ENCODE measurements at regions not wholly inside any gene's neighbourhood (a gene's known extent, or its start where the extent isn't known, plus 50 kb on each side); places are given as distances from the start of the nearest gene placed in this dataset.

GRCh38 chr15:38724827-38725226 is 160.2 kb upstream of the RASGRP1 start:
- no peak overlapping the region for H2AFZ ChIP-seq (ENCODE audit: low read depth, low read length, severe bottlenecking)
- no peaks in the 10 kb centered on the region for H3F3A ChIP-seq (ENCODE audit: insufficient read depth)
- H3K9ac ChIP-seq (ENCODE audit: low read length): no peak overlapping the region
- no peak overlapping the region for H3K4me2 ChIP-seq (ENCODE audit: low read depth, low read length, poor library complexity, severe bottlenecking)
- H3K27ac ChIP-seq (ENCODE audit: low read depth, low read length): no peak overlapping the region
- no peak overlapping the region for H3K4me3 ChIP-seq (ENCODE audit: insufficient read depth, low read length, poor library complexity, severe bottlenecking)
- no peaks in the 10 kb centered on the region for H3K79me2 ChIP-seq (ENCODE audit: insufficient read depth, low read length)
- no peaks in the 10 kb centered on the region for H3K9me2 ChIP-seq (replicated peaks; ENCODE audit: insufficient read depth, low read length)
- TF ChIP-seq EZH2phosphoT487 (conservative IDR thresholded peaks at IDR 0.05; ENCODE audit: low read length) (no peak), CTCF (IDR thresholded peaks at IDR 0.05; ENCODE audit: insufficient read depth, low read length, poor library complexity, severe bottlenecking) (no peak)
- no peaks in the 10 kb centered on the region for H3K27me3 ChIP-seq (ENCODE audit: low read length)
- H4K20me1 ChIP-seq (ENCODE audit: low read depth, low read length): no peaks in the 10 kb centered on the region
- H3K36me3 ChIP-seq (ENCODE audit: low read length): no peaks in the 10 kb centered on the region
- no peaks in the 10 kb centered on the region for H3K9me3 ChIP-seq (ENCODE audit: insufficient read depth, low read length)

DNA sequence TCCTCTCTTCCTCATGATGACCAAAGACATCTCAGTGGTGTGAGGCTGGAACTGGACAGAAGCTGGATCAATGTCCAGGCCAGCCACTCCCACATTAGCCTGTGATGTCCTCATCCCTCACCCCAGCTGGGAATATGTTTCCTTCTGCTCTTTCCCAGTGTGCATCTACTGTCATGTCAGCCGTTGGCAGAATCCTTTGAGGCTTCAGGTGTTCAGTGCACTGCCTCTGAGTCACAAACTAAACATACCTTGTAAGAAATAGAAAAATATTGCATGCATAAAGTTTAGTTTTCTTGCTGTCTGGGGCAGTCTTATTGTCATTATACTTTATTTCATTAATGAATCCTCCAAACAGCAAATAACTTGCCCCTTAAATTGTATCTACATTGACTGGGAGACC is 161.6 kb upstream of the RASGRP1 start:
- H3F3A ChIP-seq (ENCODE audit: insufficient read depth): no peaks in the 10 kb centered on the region
- no peak overlapping the region for H3K4me2 ChIP-seq (ENCODE audit: low read depth, low read length, poor library complexity, severe bottlenecking)
- no peaks in the 10 kb centered on the region for H3K27me3 ChIP-seq (ENCODE audit: low read length)
- H2AFZ ChIP-seq (ENCODE audit: low read depth, low read length, severe bottlenecking): no peak overlapping the region
- no peaks in the 10 kb centered on the region for H3K9me2 ChIP-seq (replicated peaks; ENCODE audit: insufficient read depth, low read length)
- H4K20me1 ChIP-seq (ENCODE audit: low read depth, low read length): no peaks in the 10 kb centered on the region
- H3K79me2 ChIP-seq (ENCODE audit: insufficient read depth, low read length): no peaks in the 10 kb centered on the region
- H3K4me3 ChIP-seq (ENCODE audit: insufficient read depth, low read length, poor library complexity, severe bottlenecking): no peak overlapping the region
- TF ChIP-seq CTCF (IDR thresholded peaks at IDR 0.05; ENCODE audit: insufficient read depth, low read length, poor library complexity, severe bottlenecking) (no peak), EZH2phosphoT487 (conservative IDR thresholded peaks at IDR 0.05; ENCODE audit: low read length) (no peak)
- no peak overlapping the region for H3K27ac ChIP-seq (ENCODE audit: low read depth, low read length)
- H3K9ac ChIP-seq (ENCODE audit: low read length): no peak overlapping the region
- H3K36me3 ChIP-seq (ENCODE audit: low read length): no peaks in the 10 kb centered on the region
- H3K9me3 ChIP-seq (ENCODE audit: insufficient read depth, low read length): no peaks in the 10 kb centered on the region

DNA sequence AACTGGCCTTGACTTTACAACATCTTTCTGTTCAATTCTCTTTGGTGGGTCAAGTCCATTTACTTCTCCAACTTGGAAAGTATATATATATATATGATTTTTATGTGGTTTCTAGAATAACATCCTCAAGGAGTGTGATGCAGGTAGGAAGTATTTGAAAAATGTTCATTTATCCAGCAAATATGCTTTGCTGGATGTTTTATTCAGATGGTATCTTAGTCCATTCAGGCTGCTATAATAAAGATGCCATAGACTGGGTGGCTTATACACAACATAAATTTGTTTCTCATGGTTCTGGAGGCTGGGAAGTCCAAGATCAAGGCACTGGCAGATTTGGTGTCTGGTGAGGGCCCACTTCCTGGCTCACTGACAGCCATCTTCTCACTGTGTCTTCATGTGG is 168.7 kb upstream of the RASGRP1 start:
- no peak overlapping the region for H3K4me3 ChIP-seq (ENCODE audit: insufficient read depth, low read length, poor library complexity, severe bottlenecking)
- H3K4me2 ChIP-seq (ENCODE audit: low read depth, low read length, poor library complexity, severe bottlenecking): no peak overlapping the region
- no peaks in the 10 kb centered on the region for H3K9me2 ChIP-seq (replicated peaks; ENCODE audit: insufficient read depth, low read length)
- H3K79me2 ChIP-seq (ENCODE audit: insufficient read depth, low read length): no peaks in the 10 kb centered on the region
- H2AFZ ChIP-seq (ENCODE audit: low read depth, low read length, severe bottlenecking): no peak overlapping the region
- no peaks in the 10 kb centered on the region for H3K27me3 ChIP-seq (ENCODE audit: low read length)
- H3K27ac ChIP-seq (ENCODE audit: low read depth, low read length): no peak overlapping the region
- TF ChIP-seq CTCF (IDR thresholded peaks at IDR 0.05; ENCODE audit: insufficient read depth, low read length, poor library complexity, severe bottlenecking): no peak
- no peak for TF ChIP-seq EZH2phosphoT487 (conservative IDR thresholded peaks at IDR 0.05; ENCODE audit: low read length)
- no peaks in the 10 kb centered on the region for H3K9me3 ChIP-seq (ENCODE audit: insufficient read depth, low read length)
- H3K9ac ChIP-seq (ENCODE audit: low read length): no peak overlapping the region
- no peaks in the 10 kb centered on the region for H3F3A ChIP-seq (ENCODE audit: insufficient read depth)
- H4K20me1 ChIP-seq (ENCODE audit: low read depth, low read length): no peaks in the 10 kb centered on the region
- no peaks in the 10 kb centered on the region for H3K36me3 ChIP-seq (ENCODE audit: low read length)

Measured in SU-DHL-6 (cell line).